GM19351 (cell line): ENCODE measurements at regions not wholly inside any gene's neighbourhood (a gene's known extent, or its start where the extent isn't known, plus 50 kb on each side); places are given as distances from the start of the nearest gene placed in this dataset.
"Not testable (repeated sequence)": the region's sequence is repeated elsewhere in the genome, so short reads cannot be mapped to it uniquely, and the experiment has no call there.

ENCODE experiments used
- ATAC-seq: cut with Tn5 transposase; IDR thresholded peaks from one replicate; pipeline ENCODE4 v1.9.1; 2021; ENCODE audit warnings: mild to moderate bottlenecking, moderate library complexity; ENCODE audit not compliant: unreplicated experiment

- ATAC-seq: no peak
Measured at GRCh38 chr4:14340321-14340720, 662.0 kb upstream of the CPEB2 start.

- ATAC-seq: no peak
Measured at GRCh38 chr4:14343961-14344360, 658.3 kb upstream of the CPEB2 start.

GRCh38 chr4:14345356-14345775 lies 656.9 kb upstream of the CPEB2 start:
- ATAC-seq: peak; percentile 65

- no peak for ATAC-seq
Measured at GRCh38 chr4:14347526-14347925, 654.8 kb upstream of the CPEB2 start.

GRCh38 chr4:14348506-14348905 lies 653.8 kb upstream of the CPEB2 start:
- no peak for ATAC-seq

GRCh38 chr4:14358544-14359160 lies 643.6 kb upstream of the CPEB2 start:
- not testable (repeated sequence) for ATAC-seq

GRCh38 chr4:14359991-14360390 lies 642.3 kb upstream of the CPEB2 start:
- ATAC-seq: no peak

GRCh38 chr4:14361084-14361483 lies 641.2 kb upstream of the CPEB2 start:
- ATAC-seq: no peak

GRCh38 chr4:14362385-14362784 lies 639.9 kb upstream of the CPEB2 start:
- ATAC-seq: no peak

GRCh38 chr4:14364953-14365536 lies 637.2 kb upstream of the CPEB2 start:
- ATAC-seq: no peak

- ATAC-seq: no peak
Measured at GRCh38 chr4:14368391-14368790, 633.9 kb upstream of the CPEB2 start.

GRCh38 chr4:14371131-14371530 lies 631.1 kb upstream of the CPEB2 start:
- ATAC-seq: no peak

GRCh38 chr4:14375816-14376215 lies 626.5 kb upstream of the CPEB2 start:
- no peak for ATAC-seq

GRCh38 chr4:14379183-14379582 lies 623.1 kb upstream of the CPEB2 start:
- no peak for ATAC-seq

- peak; percentile 97 for ATAC-seq
Measured at GRCh38 chr4:14383652-14384051, 618.6 kb upstream of the CPEB2 start.

- no peak for ATAC-seq
Measured at GRCh38 chr4:14384824-14385223, 617.5 kb upstream of the CPEB2 start.

GRCh38 chr4:14386196-14386595 lies 616.1 kb upstream of the CPEB2 start:
- no peak for ATAC-seq

- ATAC-seq: no peak
Measured at GRCh38 chr4:14387647-14388046, 614.6 kb upstream of the CPEB2 start.

GRCh38 chr4:14392378-14392777 lies 609.9 kb upstream of the CPEB2 start:
- no peak for ATAC-seq

GRCh38 chr4:14396183-14396582 lies 606.1 kb upstream of the CPEB2 start:
- ATAC-seq: no peak

- no peak for ATAC-seq
Measured at GRCh38 chr4:14399848-14400247, 602.4 kb upstream of the CPEB2 start.

- no peak for ATAC-seq
Measured at GRCh38 chr4:14400307-14400706, 602.0 kb upstream of the CPEB2 start.

GRCh38 chr4:14403132-14403531 lies 599.1 kb upstream of the CPEB2 start:
- no peak for ATAC-seq
